Esophagus muscularis mucosa (tissue), 4 donors: ENCODE measurements at regions not wholly inside any gene's neighbourhood (a gene's known extent, or its start where the extent isn't known, plus 50 kb on each side); places are given as distances from the start of the nearest gene placed in this dataset.

Source experiments
- CTCF ChIP-seq, 3 experiments: fragments of 200-600 bp in 2 of 3; fragments of 450-650 bp in 1 of 3; sonication (generic) in 2 of 3; IDR thresholded peaks; one replicate each; pipeline ENCODE4 v1.5.1; 2017 to 2019; ENCODE audit warnings: antibody characterized with exemption in 3 of 3, mild to moderate bottlenecking in 2 of 3, moderate library complexity in 1 of 3
- EP300 ChIP-seq: sonication (generic); formaldehyde crosslinking; IDR thresholded peaks from one replicate; pipeline ENCODE4 v1.6.1; 2017; ENCODE audit warnings: antibody characterized with exemption
- POLR2A ChIP-seq: fragments of 450-650 bp; IDR thresholded peaks from one replicate; pipeline ENCODE4 v1.6.1; 2017; ENCODE audit warnings: antibody characterized with exemption, moderate library complexity, mild to moderate bottlenecking, low read depth
- POLR2AphosphoS5 ChIP-seq, 2 donors: sonication (generic); formaldehyde crosslinking; IDR thresholded peaks; one replicate each; pipeline ENCODE4 v1.6.1; 2017; ENCODE audit warnings: antibody characterized with exemption in 2 of 2

- TF ChIP-seq CTCF (IDR thresholded peaks at IDR 0.05): no peak
- TF ChIP-seq POLR2AphosphoS5 (IDR thresholded peaks at IDR 0.05): no peak
- TF ChIP-seq POLR2A: no peak
- TF ChIP-seq EP300: no peak
These were observed 153.6 kb upstream of the PITRM1 start for GRCh38 chr10:3325954-3326750.
